H1 (cell line): ENCODE measurements at regions not wholly inside any gene's neighbourhood (a gene's known extent, or its start where the extent isn't known, plus 50 kb on each side); places are given as distances from the start of the nearest gene placed in this dataset.

Experiments used
- CTCF ChIA-PET: fragments of 300-600 bp; sonication (Branson Sonifier 250); formaldehyde crosslinking; loops from one replicate; lab custom pipeline; 2021; ENCODE audit not compliant: partially characterized antibody; lab: Charles Lee
- POLR2A ChIA-PET: fragments of 300-600 bp; sonication (Branson Sonifier 250); formaldehyde crosslinking; loops from one replicate; lab custom pipeline; 2021; ENCODE audit warnings: inconsistent platforms; ENCODE audit not compliant: partially characterized antibody; lab: Charles Lee
- DNase-seq, 2 experiments: peaks; one replicate each; pipeline versions ENCODE4 v3.0.0 to v3.0.0-alpha.2; 2010 to 2022; ENCODE audit warnings: low spot score in 2 of 2, low read depth in 1 of 2, mixed read lengths in 1 of 2
- FAIRE-seq: peaks from 2 replicates; lab custom pipeline; 2011; peaks lifted over from hg19 to GRCh38; lab: Jason Lieb, UNC
- H2AFZ ChIP-seq: 2 replicates; pipeline ENCODE4 v1.8.1; 2012; ENCODE audit warnings: low read length, inconsistent platforms
- H2AK5ac ChIP-seq: 2 replicates; pipeline ENCODE4 v1.6.1; 2013; ENCODE audit warnings: low read depth, low read length
- H2BK120ac ChIP-seq: replicated peaks from 2 replicates; pipeline ENCODE3; 2013; ENCODE audit warnings: low read depth, low read length, inconsistent platforms
- H2BK12ac ChIP-seq: 2 replicates; pipeline ENCODE4 v1.6.1; 2013; ENCODE audit warnings: low read depth, low read length
- H2BK15ac ChIP-seq: 2 replicates; pipeline ENCODE4 v1.6.1; 2013; ENCODE audit warnings: low read length
- H2BK20ac ChIP-seq: 2 replicates; pipeline ENCODE4 v1.6.1; 2013; ENCODE audit warnings: low read length
- H2BK5ac ChIP-seq: 2 replicates; pipeline ENCODE4 v1.6.1; 2013; ENCODE audit warnings: low read depth, low read length
- H3K14ac ChIP-seq: 2 replicates; pipeline ENCODE4 v1.6.1; 2013; ENCODE audit warnings: inconsistent platforms; ENCODE audit not compliant: insufficient read length
- H3K18ac ChIP-seq: 2 replicates; pipeline ENCODE4 v1.6.1; 2013; ENCODE audit warnings: low read length; ENCODE audit errors: extremely low read depth
- H3K23ac ChIP-seq: 2 replicates; pipeline ENCODE4 v1.6.1; 2013; ENCODE audit warnings: inconsistent platforms; ENCODE audit not compliant: insufficient read length
- H3K23me2 ChIP-seq: 2 replicates; pipeline ENCODE4 v1.6.1; 2013; ENCODE audit warnings: low read depth, low read length
- H3K27ac ChIP-seq: 2 replicates; pipeline ENCODE4 v1.6.1; 2011; ENCODE audit warnings: low read depth, low read length, inconsistent platforms
- H3K27me3 ChIP-seq, 4 experiments: replicated peaks in 1 of 4; 1 replicate in 1 of 4; 2 replicates in 3 of 4; pipeline versions ENCODE4 v1.6.1 to v1.8.1; 2011 to 2013; ENCODE audit warnings: low read length in 3 of 4, mild to moderate bottlenecking in 3 of 4, inconsistent platforms in 2 of 4, mixed read lengths in 2 of 4, moderate library complexity in 1 of 4; ENCODE audit not compliant: control insufficient read depth in 3 of 4, insufficient read depth in 3 of 4; ENCODE audit errors: extremely low read depth in 1 of 4
- H3K36me3 ChIP-seq, 4 experiments: 2 replicates each; pipeline versions ENCODE4 v1.6.1 to v1.8.1; 2011 to 2013; ENCODE audit warnings: mild to moderate bottlenecking in 4 of 4, low read length in 3 of 4, moderate library complexity in 2 of 4, control low read depth in 1 of 4, inconsistent platforms in 1 of 4; ENCODE audit not compliant: insufficient read depth in 4 of 4, control insufficient read depth in 2 of 4
- H3K4ac ChIP-seq: replicated peaks from 2 replicates; pipeline ENCODE3; 2013; ENCODE audit warnings: low read length, low read depth, mixed read lengths, inconsistent platforms; ENCODE audit not compliant: insufficient read length
- H3K4me1 ChIP-seq, 4 experiments: replicated peaks in 1 of 4; 1 replicate in 1 of 4; 2 replicates in 3 of 4; pipeline versions ENCODE4 v1.6.1 to v1.8.1; 2011 to 2013; ENCODE audit warnings: low read length in 3 of 4, inconsistent platforms in 2 of 4, mixed read lengths in 1 of 4; ENCODE audit not compliant: insufficient read depth in 4 of 4, control insufficient read depth in 3 of 4
- H3K4me2 ChIP-seq, 2 experiments: 2 replicates each; pipeline versions ENCODE4 v1.6.1 to v1.8.1; 2011 to 2013; ENCODE audit warnings: low read depth in 2 of 2, low read length in 2 of 2, control low read depth in 1 of 2, inconsistent platforms in 1 of 2, mild to moderate bottlenecking in 1 of 2; ENCODE audit not compliant: insufficient read depth in 1 of 2
- H3K4me3 ChIP-seq, 4 experiments: fragments of 200-600, 300-600 bp in 1 of 4; sonication (generic), shearing (Covaris generic), sonication (Bioruptor Twin) in 1 of 4; 2 replicates each; pipeline versions ENCODE4 v1.5.1 to v1.8.1; 2011 to 2016; ENCODE audit warnings: low read length in 4 of 4, low read depth in 3 of 4, control low read depth in 2 of 4, inconsistent platforms in 2 of 4, mild to moderate bottlenecking in 2 of 4, mixed read lengths in 1 of 4, moderate library complexity in 1 of 4; ENCODE audit not compliant: insufficient read depth in 2 of 4; ENCODE audit errors: extremely low read depth in 1 of 4
- H3K56ac ChIP-seq: replicated peaks from 2 replicates; pipeline ENCODE3; 2013; ENCODE audit warnings: low read depth, mild to moderate bottlenecking, mixed read lengths, low read length, inconsistent platforms; ENCODE audit not compliant: insufficient read length
- H3K79me1 ChIP-seq: 2 replicates; pipeline ENCODE4 v1.6.1; 2013; ENCODE audit warnings: low read depth, low read length, control low read depth
- H3K79me2 ChIP-seq, 2 experiments: 2 replicates each; pipeline versions ENCODE4 v1.6.1 to v1.8.1; 2012 to 2013; ENCODE audit warnings: low read length in 2 of 2, mild to moderate bottlenecking in 2 of 2, inconsistent platforms in 1 of 2; ENCODE audit not compliant: insufficient read depth in 2 of 2, control insufficient read depth in 1 of 2
- H3K9ac ChIP-seq, 4 experiments: replicated peaks in 1 of 4; 1 replicate in 1 of 4; 2 replicates in 3 of 4; pipeline versions ENCODE4 v1.6.1 to v1.8.1; 2011 to 2013; ENCODE audit warnings: low read depth in 3 of 4, low read length in 3 of 4, control low read depth in 2 of 4, mild to moderate bottlenecking in 2 of 4, moderate library complexity in 2 of 4, inconsistent platforms in 1 of 4; ENCODE audit errors: extremely low read depth in 1 of 4
- H3K9me3 ChIP-seq, 2 experiments: 2 replicates each; pipeline versions ENCODE4 v1.6.1 to v1.8.1; 2012 to 2013; ENCODE audit warnings: mild to moderate bottlenecking in 2 of 2, moderate library complexity in 2 of 2, control low read depth in 1 of 2, inconsistent platforms in 1 of 2, low read depth in 1 of 2, low read length in 1 of 2, mixed read lengths in 1 of 2; ENCODE audit not compliant: insufficient read depth in 2 of 2
- H4K20me1 ChIP-seq, 2 experiments: replicated peaks in 1 of 2; 2 replicates each; pipeline versions ENCODE3 to v1.8.1; 2011 to 2013; ENCODE audit warnings: inconsistent platforms in 2 of 2, low read length in 2 of 2, mild to moderate bottlenecking in 1 of 2; ENCODE audit not compliant: insufficient read depth in 2 of 2, control insufficient read depth in 1 of 2
- H4K5ac ChIP-seq: 2 replicates; pipeline ENCODE4 v1.6.1; 2013; ENCODE audit warnings: low read length, low read depth, mixed read lengths, inconsistent platforms; ENCODE audit not compliant: insufficient read length
- H4K8ac ChIP-seq: 2 replicates; pipeline ENCODE4 v1.8.0; 2013; ENCODE audit warnings: mild to moderate bottlenecking, moderate library complexity, low read length, inconsistent platforms; ENCODE audit not compliant: insufficient read depth; ENCODE audit errors: extremely low read depth
- H4K91ac ChIP-seq: replicated peaks from 2 replicates; pipeline ENCODE3; 2013; ENCODE audit warnings: low read length, mixed read lengths, inconsistent platforms; ENCODE audit not compliant: insufficient read length
- BRCA1 ChIP-seq: IDR thresholded peaks from 2 replicates; pipeline ENCODE4 v1.6.1; 2012; ENCODE audit warnings: low read depth, low read length, improper control_type of control experiment
- CBX5 ChIP-seq: fragments of 300-800, 300-1000 bp; sonication (generic); IDR thresholded peaks from 2 replicates; pipeline ENCODE4 v1.7.1; 2016; ENCODE audit warnings: antibody characterized with exemption, low read length, low read depth
- CBX8 ChIP-seq: fragments of 300-800, 300-1000 bp; sonication (generic); IDR thresholded peaks from 2 replicates; pipeline ENCODE4 v1.7.1; 2016; ENCODE audit warnings: low read depth, low read length, borderline replicate concordance
- CEBPB ChIP-seq: IDR thresholded peaks from 2 replicates; pipeline ENCODE4 v1.6.1; 2012; ENCODE audit warnings: low read depth, low read length
- CREB1 ChIP-seq: IDR thresholded peaks from 2 replicates; pipeline ENCODE4 v1.6.1; 2012; ENCODE audit warnings: inconsistent platforms
- HDAC6 ChIP-seq: IDR thresholded peaks from one replicate; pipeline ENCODE4 v1.7.1; 2012; ENCODE audit warnings: low read depth, mild to moderate bottlenecking, inconsistent platforms, low read length, moderate library complexity
- KDM4A ChIP-seq: IDR thresholded peaks from one replicate; pipeline ENCODE4 v1.7.1; 2012; ENCODE audit warnings: low read depth, mild to moderate bottlenecking, moderate library complexity, low read length, inconsistent platforms; ENCODE audit not compliant: severe bottlenecking
- POLR2A ChIP-seq, 2 experiments: IDR thresholded peaks; 1 replicate in 1 of 2; 2 replicates in 1 of 2; pipeline ENCODE4 v1.6.1; 2011; ENCODE audit warnings: low read depth in 2 of 2, low read length in 2 of 2, mild to moderate bottlenecking in 2 of 2; ENCODE audit errors: control extremely low read depth in 1 of 2
- RNF2 ChIP-seq: fragments of 200-900, 300-1000 bp; sonication (generic); IDR thresholded peaks from 2 replicates; pipeline ENCODE4 v1.7.1; 2016; ENCODE audit warnings: borderline replicate concordance, low read depth, mild to moderate bottlenecking, antibody characterized with exemption, low read length; ENCODE audit not compliant: poor library complexity, severe bottlenecking; ENCODE audit errors: missing control alignments
- RXRA ChIP-seq: IDR thresholded peaks from 2 replicates; pipeline ENCODE4 v1.6.1; 2011; ENCODE audit warnings: low read depth, mild to moderate bottlenecking, low read length, moderate library complexity; ENCODE audit not compliant: insufficient read depth
- SIRT6 ChIP-seq: IDR thresholded peaks from one replicate; pipeline ENCODE4 v1.7.1; 2012; ENCODE audit warnings: low read length, inconsistent platforms
- SP1 ChIP-seq: IDR thresholded peaks from 2 replicates; pipeline ENCODE4 v1.6.1; 2011; ENCODE audit warnings: low read depth, low read length
- TCF12 ChIP-seq: IDR thresholded peaks from 2 replicates; pipeline ENCODE4 v1.6.1; 2011; ENCODE audit warnings: low read depth, mild to moderate bottlenecking, low read length
- TEAD4 ChIP-seq: IDR thresholded peaks from 2 replicates; pipeline ENCODE4 v1.6.1; 2012; ENCODE audit warnings: low read depth, low read length, inconsistent platforms, mixed read lengths
- WGBS, 2 experiments: shearing (Covaris generic) in 1 of 2; methylation state at CpG; one replicate each; pipeline versions ENCODE4 v1.1.6 to v1.1.7; 2013 to 2015; ENCODE audit warnings: low lambda C conversion rate in 2 of 2, mixed read lengths in 2 of 2, inconsistent platforms in 1 of 2, low coverage in 1 of 2, missing lambda C conversion rate in 1 of 2; ENCODE audit not compliant: insufficient replicate concordance in 2 of 2, insufficient coverage in 1 of 2, insufficient read length in 1 of 2; ENCODE audit errors: extremely low coverage in 1 of 2, missing lambda C conversion rate in 1 of 2; 5-methylcytosine and 5-hydroxymethylcytosine counted together

- no peaks in the 10 kb centered on the region for H4K20me1 ChIP-seq
- H2BK120ac ChIP-seq = no peak overlapping the region
- H3K4me1 ChIP-seq = peaks cover 0 to 3% (median 1%) of the 10 kb centered on the region in 4 experiments; a peak in 2 of 7 replicates
- H3K36me3 ChIP-seq = no peaks in the 10 kb centered on the region
- H2AFZ ChIP-seq = no peak overlapping the region
- no peak overlapping the region for H3K18ac ChIP-seq
- no peak overlapping the region for H2BK12ac ChIP-seq
- WGBS, 2 experiments = 89% methylated on average over 5 of the region's 5 CpGs; no CpG with 5 or more reads in 1 of the 2 experiments
- H3K23ac ChIP-seq = no peak overlapping the region
- no peak overlapping the region for H4K8ac ChIP-seq
- no peak overlapping the region for H2BK5ac ChIP-seq
- no peak overlapping the region for H4K91ac ChIP-seq
- no peak overlapping the region for H2BK15ac ChIP-seq
- no peak for TF ChIP-seq RXRA
- no peak for TF ChIP-seq POLR2A (IDR thresholded peaks at IDR 0.05; ENCODE audit: control extremely low read depth in 1 of 2, low read depth in 2 of 2, low read length in 2 of 2)
- no peak for TF ChIP-seq SIRT6
- TF ChIP-seq HDAC6 = no peak
- TF ChIP-seq CBX8 = no peak
- no peak for TF ChIP-seq BRCA1
- no peak for TF ChIP-seq CREB1
- TF ChIP-seq KDM4A = no peak
- no peak for TF ChIP-seq TCF12
- TF ChIP-seq SP1 = no peak
- TF ChIP-seq CEBPB = no peak
- TF ChIP-seq CBX5 = no peak
- TF ChIP-seq RNF2 = no peak
- TF ChIP-seq TEAD4 = no peak
- H3K27me3 ChIP-seq = no peaks in the 10 kb centered on the region; a peak in 2 of 7 replicates
- no peaks in the 10 kb centered on the region for H3K9me3 ChIP-seq
- ChIA-PET POLR2A (no interaction called here), CTCF (no interaction called here)
- no peaks in the 10 kb centered on the region for H3K79me2 ChIP-seq
- no peaks in the 10 kb centered on the region for H3K23me2 ChIP-seq
- no peak overlapping the region for H3K4me2 ChIP-seq
- H3K27ac ChIP-seq = no peak overlapping the region
- FAIRE-seq (no peak), DNase-seq (no peak)
- H3K14ac ChIP-seq = no peak overlapping the region
- H4K5ac ChIP-seq = no peak overlapping the region
- H3K56ac ChIP-seq = no peak overlapping the region
- H2AK5ac ChIP-seq = no peak overlapping the region
- H3K9ac ChIP-seq = no peak overlapping the region
- H3K4me3 ChIP-seq = no peak overlapping the region
- H3K4ac ChIP-seq = no peak overlapping the region
- H2BK20ac ChIP-seq = no peak overlapping the region
- no peaks in the 10 kb centered on the region for H3K79me1 ChIP-seq
Observed at GRCh38 chr2:144131042-144131441, 388.9 kb downstream of the ZEB2 start.
